Endothelial cell of umbilical vein (primary cell): ENCODE measurements at regions not wholly inside any gene's neighbourhood (a gene's known extent, or its start where the extent isn't known, plus 50 kb on each side); places are given as distances from the start of the nearest gene placed in this dataset.

Experiments
- BruUV-seq: library from RNA; stranded (reverse); fragments of 400-500 nt; replicated peaks from 2 replicates; lab custom pipeline; 2021; lab: Mats Ljungman, UMichigan
- CTCF ChIA-PET: fragments of 300-600, 350-600 bp; sonication (Branson Sonifier 250); formaldehyde crosslinking; loops from one replicate; lab custom pipeline; 2021; ENCODE audit warnings: antibody characterized with exemption, inconsistent platforms; lab: Charles Lee
- POLR2A ChIA-PET: fragments of 300-600, 350-600 bp; sonication (Branson Sonifier 250); formaldehyde crosslinking; loops from one replicate; lab custom pipeline; 2021; ENCODE audit warnings: antibody characterized with exemption, inconsistent platforms; lab: Charles Lee
- DNase-seq: peaks from one replicate; pipeline ENCODE4 v3.0.0-alpha.2; 2011; ENCODE audit warnings: low read depth, low spot score
- FAIRE-seq: peaks from 2 replicates; lab custom pipeline; 2011; peaks lifted over from hg19 to GRCh38; lab: Jason Lieb, UNC
- H2AFZ ChIP-seq: 2 replicates; pipeline ENCODE4 v1.6.0; 2012; ENCODE audit warnings: low read depth, low read length, control low read depth, inconsistent platforms
- H3K27ac ChIP-seq: 2 replicates; pipeline ENCODE4 v1.5.1; 2011; ENCODE audit warnings: low read depth, mild to moderate bottlenecking, control low read depth, low read length, moderate library complexity; ENCODE audit not compliant: insufficient read depth
- H3K27me3 ChIP-seq, 2 experiments: 2 replicates each; pipeline versions ENCODE4 v1.6.0 to v1.6.1; 2011; ENCODE audit warnings: low read length in 2 of 2, mixed read lengths in 1 of 2; ENCODE audit not compliant: control insufficient read depth in 2 of 2, insufficient read depth in 2 of 2
- H3K36me3 ChIP-seq, 2 experiments: 2 replicates in 1 of 2; 3 replicates in 1 of 2; pipeline ENCODE4 v1.5.1; 2011; ENCODE audit warnings: low read length in 2 of 2, mild to moderate bottlenecking in 1 of 2, moderate library complexity in 1 of 2; ENCODE audit not compliant: control insufficient read depth in 2 of 2, insufficient read depth in 2 of 2; ENCODE audit errors: extremely low read depth in 1 of 2
- H3K4me1 ChIP-seq: 3 replicates; pipeline ENCODE4 v1.5.1; 2011; ENCODE audit warnings: mild to moderate bottlenecking, low read length; ENCODE audit not compliant: control insufficient read depth, insufficient read depth; ENCODE audit errors: extremely low read depth
- H3K4me2 ChIP-seq: 2 replicates; pipeline ENCODE4 v1.6.1; 2011; ENCODE audit warnings: low read length, control low read depth, mixed read lengths; ENCODE audit not compliant: insufficient read depth
- H3K4me3 ChIP-seq, 3 experiments: fragments of 200-600 bp in 1 of 3; sonication (generic), shearing (Covaris generic) in 1 of 3; replicated peaks in 1 of 3; 2 replicates each; pipeline ENCODE4 v1.5.1; 2011 to 2016; ENCODE audit warnings: control low read depth in 3 of 3, low read length in 3 of 3, mild to moderate bottlenecking in 2 of 3, inconsistent platforms in 1 of 3, low read depth in 1 of 3, moderate library complexity in 1 of 3; ENCODE audit not compliant: insufficient read depth in 1 of 3
- H3K79me2 ChIP-seq: 2 replicates; pipeline ENCODE4 v1.6.0; 2012; ENCODE audit warnings: low read length, inconsistent platforms; ENCODE audit not compliant: control insufficient read depth, insufficient read depth
- H3K9ac ChIP-seq: replicated peaks from 2 replicates; pipeline ENCODE3; 2011; ENCODE audit warnings: low read length, control low read depth; ENCODE audit not compliant: insufficient read depth; ENCODE audit errors: extremely low read depth
- H3K9me1 ChIP-seq: replicated peaks from 3 replicates; pipeline ENCODE4 v1.6.0; 2011; ENCODE audit warnings: mild to moderate bottlenecking, low read length; ENCODE audit not compliant: control insufficient read depth, insufficient read depth; ENCODE audit errors: extremely low read depth
- H3K9me3 ChIP-seq: replicated peaks from 2 replicates; pipeline ENCODE4 v1.5.1; 2012; ENCODE audit warnings: low read length, inconsistent platforms; ENCODE audit not compliant: control insufficient read depth, insufficient read depth
- H4K20me1 ChIP-seq: replicated peaks from 2 replicates; pipeline ENCODE3; 2011; ENCODE audit warnings: mild to moderate bottlenecking, low read length; ENCODE audit not compliant: control insufficient read depth, insufficient read depth; ENCODE audit errors: extremely low read depth
- EZH2 ChIP-seq: IDR thresholded peaks from 2 replicates; pipeline ENCODE4 v1.6.1; 2012; ENCODE audit warnings: borderline replicate concordance, low read depth, mild to moderate bottlenecking, moderate library complexity, low read length, inconsistent platforms; ENCODE audit not compliant: severe bottlenecking
- FOS ChIP-seq: IDR thresholded peaks from 2 replicates; pipeline ENCODE4 v1.6.1; 2011; ENCODE audit warnings: mild to moderate bottlenecking, low read length, moderate library complexity, borderline replicate concordance; ENCODE audit not compliant: insufficient read depth
- GATA2 ChIP-seq: IDR thresholded peaks from 2 replicates; pipeline ENCODE4 v1.7.0; 2011; ENCODE audit warnings: low read depth, mild to moderate bottlenecking, moderate library complexity, mixed read lengths, low read length; ENCODE audit not compliant: insufficient read length, insufficient read depth
- JUN ChIP-seq: IDR thresholded peaks from 2 replicates; pipeline ENCODE4 v1.6.1; 2011; ENCODE audit warnings: borderline replicate concordance, low read depth; ENCODE audit not compliant: insufficient read length, insufficient read depth
- MAX ChIP-seq: IDR thresholded peaks from 2 replicates; pipeline ENCODE4 v1.6.1; 2011; ENCODE audit not compliant: insufficient read depth, insufficient read length
- POLR2A ChIP-seq: IDR thresholded peaks from 2 replicates; pipeline ENCODE4 v1.6.1; 2012; ENCODE audit warnings: low read depth, mild to moderate bottlenecking, control low read depth, low read length
- POLR2AphosphoS5 ChIP-seq: IDR thresholded peaks from 2 replicates; pipeline ENCODE4 v1.6.1; 2012; ENCODE audit warnings: low read depth, mild to moderate bottlenecking, control low read depth, low read length, moderate library complexity; ENCODE audit not compliant: insufficient read depth
- dilution Hi-C: fragments of 300-500 bp; cut with MboI; formaldehyde crosslinking; loops from one replicate; pipeline ENCODE4 v1.15.0; 2019; ENCODE audit warnings: low sequenced_read_pairs; ENCODE audit not compliant: extremely low pct_ligation_motif_present
- intact Hi-C: fragments of 100-400 bp; cut with micrococcal nuclease; formaldehyde crosslinking; loops from one replicate; pipeline ENCODE4 v1.10.0; 2022
- TF ChIP-seq, protein P1 (sequence below), 2 donors: IDR thresholded peaks; 1 replicate in 1 of 2; 2 replicates in 1 of 2; pipeline ENCODE4 v1.5.1; 2011; ENCODE audit warnings: low read length in 2 of 2, mild to moderate bottlenecking in 2 of 2, moderate library complexity in 2 of 2, control low read depth in 1 of 2, inconsistent platforms in 1 of 2, low read depth in 1 of 2; ENCODE audit not compliant: insufficient read depth in 1 of 2; ENCODE audit errors: extremely low read depth in 1 of 2

DNA sequence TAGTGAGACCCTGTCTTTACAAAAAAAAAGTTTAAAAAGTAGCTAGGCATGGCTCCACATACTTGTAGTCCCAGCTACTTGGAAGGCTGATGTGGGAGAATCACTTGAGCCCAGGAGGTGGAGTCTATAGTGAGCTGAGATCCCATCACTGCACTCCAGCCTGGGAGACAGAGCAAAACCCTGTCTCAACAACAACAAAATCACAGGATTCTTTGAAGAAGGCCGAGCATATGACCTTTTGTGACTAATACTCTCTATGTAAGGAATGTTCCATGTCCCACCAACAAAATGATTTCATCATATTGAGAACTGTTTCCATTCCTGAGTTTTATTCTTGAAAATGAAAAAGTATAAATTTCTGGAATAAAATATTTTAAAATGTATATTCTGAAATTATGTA, 58.9 kb upstream of the EFCAB3 start:
- FAIRE-seq (no peak), DNase-seq (no peak)
- Histone ChIP-seq H3K9me1 (no peaks in the 10 kb centered on the region), H4K20me1 (no peaks in the 10 kb centered on the region), H3K9ac (no peak overlapping the region), H2AFZ (no peak overlapping the region), H3K27ac (no peak overlapping the region), H3K4me3 (no peak overlapping the region), H3K36me3 (no peaks in the 10 kb centered on the region), H3K4me1 (no peaks in the 10 kb centered on the region), H3K4me2 (no peak overlapping the region), H3K27me3 (peaks cover 2% of the 10 kb centered on the region in 2 experiments), H3K79me2 (no peaks in the 10 kb centered on the region), H3K9me3 (no peaks in the 10 kb centered on the region)
- BruUV-seq, result no TSS peak
- TF ChIP-seq MAX (no peak), POLR2AphosphoS5 (no peak), GATA2 (no peak), FOS (no peak), POLR2A (no peak), JUN (no peak), EZH2 (no peak)
- TF ChIP-seq, protein P1, sequence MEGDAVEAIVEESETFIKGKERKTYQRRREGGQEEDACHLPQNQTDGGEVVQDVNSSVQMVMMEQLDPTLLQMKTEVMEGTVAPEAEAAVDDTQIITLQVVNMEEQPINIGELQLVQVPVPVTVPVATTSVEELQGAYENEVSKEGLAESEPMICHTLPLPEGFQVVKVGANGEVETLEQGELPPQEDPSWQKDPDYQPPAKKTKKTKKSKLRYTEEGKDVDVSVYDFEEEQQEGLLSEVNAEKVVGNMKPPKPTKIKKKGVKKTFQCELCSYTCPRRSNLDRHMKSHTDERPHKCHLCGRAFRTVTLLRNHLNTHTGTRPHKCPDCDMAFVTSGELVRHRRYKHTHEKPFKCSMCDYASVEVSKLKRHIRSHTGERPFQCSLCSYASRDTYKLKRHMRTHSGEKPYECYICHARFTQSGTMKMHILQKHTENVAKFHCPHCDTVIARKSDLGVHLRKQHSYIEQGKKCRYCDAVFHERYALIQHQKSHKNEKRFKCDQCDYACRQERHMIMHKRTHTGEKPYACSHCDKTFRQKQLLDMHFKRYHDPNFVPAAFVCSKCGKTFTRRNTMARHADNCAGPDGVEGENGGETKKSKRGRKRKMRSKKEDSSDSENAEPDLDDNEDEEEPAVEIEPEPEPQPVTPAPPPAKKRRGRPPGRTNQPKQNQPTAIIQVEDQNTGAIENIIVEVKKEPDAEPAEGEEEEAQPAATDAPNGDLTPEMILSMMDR (IDR thresholded peaks at IDR 0.05; ENCODE audit: extremely low read depth in 1 of 2, insufficient read depth in 1 of 2, low read depth in 1 of 2, low read length in 2 of 2), result no peak
- dilution Hi-C loops (no loop called here), intact Hi-C loops (no loop called here)
- POLR2A ChIA-PET, result no interaction called here
- CTCF ChIA-PET, result no interaction called here
